Type B pancreatic cell (in vitro differentiated cells): ENCODE measurements at regions not wholly inside any gene's neighbourhood (a gene's known extent, or its start where the extent isn't known, plus 50 kb on each side); places are given as distances from the start of the nearest gene placed in this dataset.
A peak's percentile ranks its signal among the peaks of the same experiment; 100 is the strongest.
"Not testable (repeated sequence)": the region's sequence is repeated elsewhere in the genome, so short reads cannot be mapped to it uniquely, and the experiment has no call there.

Source experiments
- DNase-seq: peaks from one replicate; pipeline ENCODE4 v3.0.0; 2021; ENCODE audit warnings: mixed read lengths; ENCODE audit not compliant: unreplicated experiment; ENCODE audit errors: extremely low spot score
- H3K27ac Mint-ChIP-seq: 2 replicates; pipeline ENCODE4 v1.8.0; 2021; ENCODE audit warnings: mild to moderate bottlenecking, mixed read lengths
- H3K27me3 Mint-ChIP-seq: 2 replicates; pipeline ENCODE4 v1.8.0; 2021; ENCODE audit warnings: mixed read lengths
- H3K36me3 Mint-ChIP-seq: 2 replicates; pipeline ENCODE4 v1.8.0; 2021; ENCODE audit warnings: mixed read lengths
- H3K4me1 Mint-ChIP-seq: one replicate; pipeline ENCODE4 v1.8.0; 2021; ENCODE audit warnings: mixed read lengths; ENCODE audit not compliant: unreplicated experiment
- H3K4me3 Mint-ChIP-seq: 2 replicates; pipeline ENCODE4 v1.8.0; 2021; ENCODE audit warnings: mild to moderate bottlenecking, mixed read lengths
- H3K9me3 Mint-ChIP-seq: 2 replicates; pipeline ENCODE4 v1.8.0; 2021; ENCODE audit warnings: mixed read lengths
- CTCF ChIP-seq: fragments of 200-600 bp; sonication (generic); conservative IDR thresholded peaks from 2 replicates; pipeline ENCODE4 v1.5.0; 2021; ENCODE audit warnings: antibody characterized with exemption, mild to moderate bottlenecking

GRCh38 chr3:75840160-75840559 is 54.8 kb upstream of the ZNF717 start:
- DNase-seq, H3K9me3 Mint-ChIP-seq, H3K36me3 Mint-ChIP-seq, H3K27me3 Mint-ChIP-seq, H3K4me3 Mint-ChIP-seq, H3K4me1 Mint-ChIP-seq, H3K27ac Mint-ChIP-seq: not testable (repeated sequence)

- H3K4me3 Mint-ChIP-seq = peak overlapping the region; percentile 17
- not testable (repeated sequence) for H3K9me3 Mint-ChIP-seq, H3K27ac Mint-ChIP-seq, H3K4me1 Mint-ChIP-seq, DNase-seq, H3K27me3 Mint-ChIP-seq, H3K36me3 Mint-ChIP-seq
Observed at GRCh38 chr3:75850301-75851008, 65.1 kb upstream of the ZNF717 start.

GRCh38 chr3:75863130-75863529 is 77.8 kb upstream of the ZNF717 start:
- no peaks in the 10 kb centered on the region for H3K4me1 Mint-ChIP-seq
- no peaks in the 10 kb centered on the region for H3K36me3 Mint-ChIP-seq
- H3K9me3 Mint-ChIP-seq = no peaks in the 10 kb centered on the region
- no peak for TF ChIP-seq CTCF
- no peak overlapping the region for H3K27ac Mint-ChIP-seq
- H3K27me3 Mint-ChIP-seq = peaks cover 8% of the 10 kb centered on the region
- no peak for DNase-seq
- H3K4me3 Mint-ChIP-seq = no peak overlapping the region

- H3K4me3 Mint-ChIP-seq = no peak overlapping the region
- no peaks in the 10 kb centered on the region for H3K4me1 Mint-ChIP-seq
- H3K36me3 Mint-ChIP-seq = no peaks in the 10 kb centered on the region
- H3K27me3 Mint-ChIP-seq = peaks cover 8% of the 10 kb centered on the region
- DNase-seq = no peak
- no peak for TF ChIP-seq CTCF
- no peaks in the 10 kb centered on the region for H3K9me3 Mint-ChIP-seq
- H3K27ac Mint-ChIP-seq = no peak overlapping the region
Observed at GRCh38 chr3:75863878-75864277, 78.5 kb upstream of the ZNF717 start.

GRCh38 chr3:75883719-75884118 is 98.4 kb upstream of the ZNF717 start:
- not testable (repeated sequence) for DNase-seq, H3K4me3 Mint-ChIP-seq, H3K27me3 Mint-ChIP-seq, H3K4me1 Mint-ChIP-seq, H3K9me3 Mint-ChIP-seq, H3K36me3 Mint-ChIP-seq, H3K27ac Mint-ChIP-seq

GRCh38 chr3:75886971-75887526 is 101.7 kb upstream of the ZNF717 start:
- H3K9me3 Mint-ChIP-seq = no peaks in the 10 kb centered on the region
- H3K4me1 Mint-ChIP-seq = no peaks in the 10 kb centered on the region
- TF ChIP-seq CTCF = no peak
- no peak for DNase-seq
- no peak overlapping the region for H3K4me3 Mint-ChIP-seq
- peak overlapping the region; percentile 82 for H3K27ac Mint-ChIP-seq
- peaks cover 3% of the 10 kb centered on the region for H3K36me3 Mint-ChIP-seq
- no peaks in the 10 kb centered on the region for H3K27me3 Mint-ChIP-seq

GRCh38 chr3:75894234-75894633 is 108.9 kb upstream of the ZNF717 start:
- Mint-ChIP-seq H3K27ac (no peak overlapping the region), H3K4me1 (no peaks in the 10 kb centered on the region), H3K27me3 (no peaks in the 10 kb centered on the region), H3K9me3 (no peaks in the 10 kb centered on the region), H3K4me3 (no peak overlapping the region), H3K36me3 (no peaks in the 10 kb centered on the region)
- DNase-seq = no peak
- no peak for TF ChIP-seq CTCF
